Prostate gland (tissue), 2 donors: ENCODE measurements at regions not wholly inside any gene's neighbourhood (a gene's known extent, or its start where the extent isn't known, plus 50 kb on each side); places are given as distances from the start of the nearest gene placed in this dataset.

Experiments
- DNase-seq: peaks from one replicate; pipeline ENCODE4 v3.0.0-alpha.2; 2019; ENCODE audit warnings: low spot score
- H3K27ac ChIP-seq, 2 donors: fragments of 200-600 bp; sonication (generic); 2 replicates each; pipeline ENCODE4 v1.5.1; 2017 to 2019
- H3K27me3 ChIP-seq: fragments of 200-600 bp; sonication (generic); replicated peaks from 2 replicates; pipeline ENCODE4 v1.5.1; 2019; ENCODE audit not compliant: insufficient read depth
- H3K36me3 ChIP-seq, 2 donors: fragments of 200-600 bp; sonication (generic); 1 replicate in 1 of 2; 2 replicates in 1 of 2; pipeline versions ENCODE4 v1.5.1 to v1.8.1; 2017 to 2019
- H3K4me1 ChIP-seq: fragments of 200-600 bp; sonication (generic); replicated peaks from 2 replicates; pipeline ENCODE4 v1.5.1; 2019
- H3K4me3 ChIP-seq, 2 donors: fragments of 200-600 bp; sonication (generic); 2 replicates each; pipeline ENCODE4 v1.5.1; 2017 to 2019
- H3K9me3 ChIP-seq: fragments of 200-600 bp; sonication (generic); 2 replicates; pipeline ENCODE4 v1.5.1; 2017
- CTCF ChIP-seq, 4 experiments: fragments of 200-600 bp in 2 of 4; fragments of 450-650 bp in 2 of 4; sonication (generic) in 2 of 4; IDR thresholded peaks; 1 replicate in 3 of 4; 2 replicates in 1 of 4; pipeline ENCODE4 v1.5.1; 2016 to 2019; ENCODE audit warnings: antibody characterized with exemption in 4 of 4, mild to moderate bottlenecking in 2 of 4, moderate library complexity in 2 of 4
- POLR2A ChIP-seq: fragments of 450-650 bp; IDR thresholded peaks from one replicate; pipeline ENCODE4 v1.6.1; 2016; ENCODE audit warnings: antibody characterized with exemption, mild to moderate bottlenecking
- POLR2AphosphoS5 ChIP-seq: sonication (generic); formaldehyde crosslinking; IDR thresholded peaks from one replicate; pipeline ENCODE4 v1.6.1; 2017; ENCODE audit warnings: antibody characterized with exemption
- WGBS: methylation state at CpG from one replicate; pipeline ENCODE4 v1.1.5; 2018; 5-methylcytosine and 5-hydroxymethylcytosine counted together
- intact Hi-C: fragments of 100-400 bp; cut with DNase I; formaldehyde crosslinking; loops from one replicate; pipeline ENCODE4 v1.14.2; 2022

GRCh38 chr6:14031516-14031915, 86.1 kb upstream of the CD83 start:
- H3K36me3 ChIP-seq = no peaks in the 10 kb centered on the region
- H3K27ac ChIP-seq = no peak overlapping the region
- H3K4me1 ChIP-seq = no peaks in the 10 kb centered on the region
- no peak for DNase-seq
- intact Hi-C loops = no loop called here
- H3K27me3 ChIP-seq = peaks cover 2% of the 10 kb centered on the region
- TF ChIP-seq CTCF (IDR thresholded peaks at IDR 0.05) (no peak), POLR2AphosphoS5 (no peak), POLR2A (no peak)
- no peak overlapping the region for H3K4me3 ChIP-seq
- whole genome bisulfite sequencing = 23% methylated on average over 4 of the region's 4 CpGs
- no peaks in the 10 kb centered on the region for H3K9me3 ChIP-seq

DNA sequence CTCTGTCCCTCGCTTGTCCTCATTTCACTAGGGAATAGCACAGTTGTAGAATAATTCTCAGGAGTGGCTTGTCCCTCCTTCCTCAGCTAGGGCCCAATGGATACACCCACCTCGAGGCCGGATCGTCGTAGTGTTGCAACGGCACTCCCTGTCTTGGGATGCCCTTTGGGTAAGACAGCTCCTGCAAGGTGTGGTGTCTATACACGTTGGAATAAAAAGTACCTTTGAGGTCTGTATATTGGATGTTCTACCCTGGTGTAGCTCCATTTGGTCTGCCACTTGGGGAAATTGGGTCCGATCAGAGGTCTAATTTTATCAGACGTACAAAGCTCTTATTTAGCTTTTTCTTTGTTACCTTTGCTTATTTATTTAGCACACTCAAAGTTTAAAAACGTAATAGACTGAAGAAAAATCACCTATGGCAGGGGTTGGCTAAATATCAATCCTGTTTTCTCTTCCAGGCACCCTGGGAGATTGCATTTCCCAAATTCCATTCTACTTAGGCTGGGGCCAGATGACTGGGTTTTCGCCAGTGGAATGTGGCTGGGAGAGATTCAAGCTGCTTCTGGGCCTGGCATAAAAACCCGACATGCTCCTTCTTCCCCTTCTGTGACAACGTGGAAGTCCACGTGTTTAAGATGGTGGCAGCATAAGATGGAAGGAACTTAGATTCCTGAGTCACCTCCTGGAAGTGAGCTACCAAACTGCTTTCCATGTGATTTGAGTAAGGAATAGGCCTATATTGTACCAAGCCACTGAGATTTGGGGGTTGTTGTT, 82.3 kb upstream of the CD83 start:
- 68% methylated on average over 14 of the region's 14 CpGs for WGBS
- DNase-seq = no peak
- H3K27me3 ChIP-seq = peaks cover 2% of the 10 kb centered on the region
- H3K9me3 ChIP-seq = no peaks in the 10 kb centered on the region
- H3K27ac ChIP-seq = no peak overlapping the region
- no peaks in the 10 kb centered on the region for H3K36me3 ChIP-seq
- TF ChIP-seq POLR2AphosphoS5 (no peak), CTCF (IDR thresholded peaks at IDR 0.05) (no peak), POLR2A (no peak)
- H3K4me1 ChIP-seq = no peaks in the 10 kb centered on the region
- intact Hi-C loops = no loop called here
- no peak overlapping the region for H3K4me3 ChIP-seq

GRCh38 chr6:14035874-14036273, 81.7 kb upstream of the CD83 start:
- DNase-seq = no peak
- Histone ChIP-seq H3K27me3 (peaks cover 2% of the 10 kb centered on the region), H3K9me3 (no peaks in the 10 kb centered on the region), H3K27ac (no peak overlapping the region), H3K4me1 (no peaks in the 10 kb centered on the region), H3K4me3 (no peak overlapping the region), H3K36me3 (no peaks in the 10 kb centered on the region)
- TF ChIP-seq POLR2AphosphoS5 = no peak
- TF ChIP-seq CTCF (IDR thresholded peaks at IDR 0.05) = no peak
- no peak for TF ChIP-seq POLR2A
- intact Hi-C loops = no loop called here
- 88% methylated on average over 3 of the region's 3 CpGs for WGBS

GRCh38 chr6:14036911-14037310, 80.7 kb upstream of the CD83 start:
- no peak for DNase-seq
- Histone ChIP-seq H3K4me3 (no peak overlapping the region), H3K27me3 (peaks cover 2% of the 10 kb centered on the region), H3K9me3 (no peaks in the 10 kb centered on the region), H3K36me3 (no peaks in the 10 kb centered on the region), H3K4me1 (no peaks in the 10 kb centered on the region), H3K27ac (no peak overlapping the region)
- WGBS = 87% methylated on average over 4 of the region's 4 CpGs
- no peak for TF ChIP-seq CTCF (IDR thresholded peaks at IDR 0.05)
- no peak for TF ChIP-seq POLR2AphosphoS5
- no peak for TF ChIP-seq POLR2A
- intact Hi-C loops = no loop called here
